WTC11 (cell line): ENCODE measurements at regions not wholly inside any gene's neighbourhood (a gene's known extent, or its start where the extent isn't known, plus 50 kb on each side); places are given as distances from the start of the nearest gene placed in this dataset.

Experiments
- CREM ChIP-seq: sonication (generic); formaldehyde crosslinking; IDR thresholded peaks from 2 replicates; pipeline ENCODE4 v1.8.1; 2022; ENCODE audit warnings: mild to moderate bottlenecking, missing genetic modification reagents, moderate library complexity
- CTCF ChIP-seq: fragments of 200-600 bp; IDR thresholded peaks from 2 replicates; pipeline ENCODE4 v1.8.0; 2022; ENCODE audit warnings: antibody characterized with exemption
- FOXJ3 ChIP-seq: sonication (generic); formaldehyde crosslinking; IDR thresholded peaks from 2 replicates; pipeline ENCODE4 v1.9.0; 2021; ENCODE audit warnings: missing genetic modification reagents, mild to moderate bottlenecking, borderline replicate concordance
- SOX15 ChIP-seq: fragments of 250-450 bp; sonication (Bioruptor Pico); IDR thresholded peaks from 2 replicates; pipeline ENCODE4 v1.9.0; 2021; ENCODE audit warnings: mild to moderate bottlenecking

DNA sequence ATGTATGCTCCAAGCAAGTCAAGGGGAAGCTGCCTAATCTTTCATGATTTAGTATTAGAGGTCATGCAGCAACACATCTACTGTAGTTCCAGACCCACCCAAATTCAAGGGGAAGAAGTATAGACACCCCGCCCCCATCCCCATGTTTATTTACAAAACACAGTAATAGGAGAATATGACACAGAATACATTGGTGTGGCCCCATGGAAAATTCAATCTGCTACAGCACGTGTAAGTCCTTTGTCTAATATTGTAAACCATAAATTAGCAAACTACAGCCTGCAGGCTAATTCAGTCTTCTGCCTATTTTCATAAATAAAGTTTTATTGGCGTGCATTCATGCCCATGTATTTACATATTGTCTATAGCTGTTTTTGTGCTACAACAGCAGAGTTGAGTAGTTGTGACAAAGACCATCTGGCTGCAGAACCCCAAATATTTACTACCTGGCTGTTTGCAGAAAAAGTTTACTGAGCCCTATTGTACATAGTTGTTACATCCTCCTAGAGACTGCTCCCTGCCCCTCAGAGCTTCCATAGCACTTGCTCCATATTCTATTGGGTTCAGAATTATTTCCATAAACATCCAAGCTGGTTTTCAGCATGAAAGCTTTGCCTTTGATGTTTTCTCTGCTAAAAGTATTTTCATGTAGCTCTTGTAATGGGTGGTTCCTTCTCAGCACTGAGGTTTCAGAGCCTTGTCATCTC, 326.8 kb upstream of the CPEB2 start:
- no peak for TF ChIP-seq CTCF
- no peak for TF ChIP-seq SOX15 (CRISPR knock-in tag)
- no peak for TF ChIP-seq FOXJ3 (CRISPR knock-in tag)
- TF ChIP-seq CREM (CRISPR knock-in tag), result no peak
